ENCODE measurements at regions not wholly inside any gene's neighbourhood (a gene's known extent, or its start where the extent isn't known, plus 50 kb on each side); places are given as distances from the start of the nearest gene placed in this dataset.

- TF ChIP-seq PATZ1 (CRISPR knock-in tag; IDR thresholded peaks at IDR 0.05; ENCODE audit: borderline replicate concordance) (no peak), BACH2 (CRISPR knock-in tag; IDR thresholded peaks at IDR 0.05; ENCODE audit: borderline replicate concordance) (no peak), ARNTL (CRISPR knock-in tag; IDR thresholded peaks at IDR 0.05; ENCODE audit: borderline replicate concordance, low read depth) (no peak), TSHZ2 (CRISPR knock-in tag; IDR thresholded peaks at IDR 0.05) (no peak), GLIS3 (CRISPR knock-in tag; IDR thresholded peaks at IDR 0.05) (no peak), ZFP30 (CRISPR knock-in tag; IDR thresholded peaks at IDR 0.05) (no peak)
Observed at GRCh38 chr5:106267256-106267655, 1403.5 kb downstream of the EFNA5 start.
